ENCODE measurements at regions not wholly inside any gene's neighbourhood (a gene's known extent, or its start where the extent isn't known, plus 50 kb on each side); places are given as distances from the start of the nearest gene placed in this dataset.

- no peak overlapping the region for H3K27ac ChIP-seq (ENCODE audit: low read length)
- H3K27ac Mint-ChIP-seq, result no peak overlapping the region
- H3K4me1 Mint-ChIP-seq, result peaks cover 8 to 10% of the 10 kb centered on the region in 2 donors
- H3K9me3 Mint-ChIP-seq, result no peaks in the 10 kb centered on the region
- no peaks in the 10 kb centered on the region for H3K9me3 ChIP-seq (ENCODE audit: control insufficient read depth, insufficient read depth, low read length)
- no peak overlapping the region for H3K4me3 ChIP-seq (ENCODE audit: low read length)
- H3K36me3 ChIP-seq (ENCODE audit: control insufficient read depth, insufficient read depth, low read length), result no peaks in the 10 kb centered on the region
- ATAC-seq, result no peak
- H3K4me3 Mint-ChIP-seq, result no peak overlapping the region
- no peaks in the 10 kb centered on the region for H3K4me1 ChIP-seq (ENCODE audit: control insufficient read depth, insufficient read depth, low read length)
- peaks cover 5% of the 10 kb centered on the region for H3K27me3 ChIP-seq (ENCODE audit: control insufficient read depth, insufficient read depth, low read length)
- DNase-seq, result no peak
- intact Hi-C loops (cut with micrococcal nuclease), result no loop called here
- TF ChIP-seq CTCF (IDR thresholded peaks at IDR 0.05), result no peak
- H3K36me3 Mint-ChIP-seq, result no peaks in the 10 kb centered on the region
- peaks cover 20 to 34% of the 10 kb centered on the region in 2 donors for H3K27me3 Mint-ChIP-seq (ENCODE audit: low read depth in 2 of 2)
Measured at GRCh38 chr17:14759325-14759724, 458.4 kb downstream of the HS3ST3B1 start.

DNA sequence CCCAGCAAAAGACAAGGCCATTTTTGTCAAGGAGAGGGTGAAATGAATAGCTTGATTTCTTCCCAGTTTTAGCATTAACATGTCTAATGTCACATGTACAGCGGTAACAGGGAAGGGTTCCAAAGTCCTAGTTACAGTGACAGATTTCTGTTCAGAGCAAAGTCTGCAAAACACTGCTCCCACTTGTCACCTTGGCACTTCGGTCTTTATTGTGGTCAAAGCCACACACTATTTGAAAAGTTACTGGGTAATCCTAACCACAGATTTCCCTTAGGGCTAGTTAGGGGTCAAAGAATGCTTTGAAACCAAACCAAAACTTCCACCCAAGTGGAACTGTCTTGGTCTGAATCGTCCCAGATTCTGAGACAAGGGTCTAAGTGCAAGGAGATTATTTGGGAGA, 455.6 kb downstream of the HS3ST3B1 start:
- DNase-seq (no peak), ATAC-seq (no peak)
- no peak overlapping the region for H3K27ac ChIP-seq (ENCODE audit: low read length)
- no peak for TF ChIP-seq CTCF (IDR thresholded peaks at IDR 0.05)
- intact Hi-C loops (cut with micrococcal nuclease), result no loop called here
- H3K36me3 Mint-ChIP-seq, result no peaks in the 10 kb centered on the region
- peaks cover 8 to 10% of the 10 kb centered on the region in 2 donors for H3K4me1 Mint-ChIP-seq
- peaks cover 23 to 40% of the 10 kb centered on the region in 2 donors for H3K27me3 Mint-ChIP-seq (ENCODE audit: low read depth in 2 of 2)
- peaks cover 5% of the 10 kb centered on the region for H3K27me3 ChIP-seq (ENCODE audit: control insufficient read depth, insufficient read depth, low read length)
- H3K4me3 ChIP-seq (ENCODE audit: low read length), result no peak overlapping the region
- H3K4me1 ChIP-seq (ENCODE audit: control insufficient read depth, insufficient read depth, low read length), result no peaks in the 10 kb centered on the region
- H3K4me3 Mint-ChIP-seq, result no peak overlapping the region
- WGBS (ENCODE audit: insufficient coverage), result 13% methylated on average over 3 of the region's 3 CpGs
- H3K36me3 ChIP-seq (ENCODE audit: control insufficient read depth, insufficient read depth, low read length), result no peaks in the 10 kb centered on the region
- H3K27ac Mint-ChIP-seq, result no peak overlapping the region
- H3K9me3 Mint-ChIP-seq, result no peaks in the 10 kb centered on the region
- no peaks in the 10 kb centered on the region for H3K9me3 ChIP-seq (ENCODE audit: control insufficient read depth, insufficient read depth, low read length)

DNA sequence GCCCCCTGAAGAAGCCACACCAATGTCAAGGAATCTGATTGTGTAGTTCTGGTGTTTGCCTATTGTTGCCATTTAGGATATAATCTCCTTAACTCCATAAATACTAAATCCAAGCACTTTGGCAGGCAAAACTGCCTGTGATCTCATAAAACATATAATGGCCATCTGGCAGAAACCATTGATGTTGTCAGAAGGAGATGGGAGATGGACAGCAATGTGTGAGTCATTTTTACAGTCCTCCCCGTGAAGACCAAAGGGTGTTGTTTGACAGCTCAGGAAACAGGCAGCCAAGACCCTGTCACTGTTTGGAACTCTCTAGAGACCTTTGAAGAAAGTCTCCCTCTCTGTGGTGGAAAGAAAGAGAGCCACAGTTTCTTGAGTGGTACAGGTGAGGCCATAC, 454.1 kb downstream of the HS3ST3B1 start:
- 38% methylated on average over 1 of the region's 1 CpG for WGBS (ENCODE audit: insufficient coverage)
- no peak for DNase-seq
- no peaks in the 10 kb centered on the region for H3K9me3 ChIP-seq (ENCODE audit: control insufficient read depth, insufficient read depth, low read length)
- Mint-ChIP-seq H3K27ac (no peak overlapping the region), H3K4me3 (no peak overlapping the region), H3K4me1 (peaks cover 8 to 10% of the 10 kb centered on the region in 2 donors), H3K27me3 (ENCODE audit: low read depth in 2 of 2) (peaks cover 23 to 40% of the 10 kb centered on the region in 2 donors), H3K36me3 (no peaks in the 10 kb centered on the region), H3K9me3 (no peaks in the 10 kb centered on the region)
- intact Hi-C loops (cut with micrococcal nuclease), result no loop called here
- H3K27me3 ChIP-seq (ENCODE audit: control insufficient read depth, insufficient read depth, low read length), result peaks cover 5% of the 10 kb centered on the region
- H3K27ac ChIP-seq (ENCODE audit: low read length), result no peak overlapping the region
- no peaks in the 10 kb centered on the region for H3K4me1 ChIP-seq (ENCODE audit: control insufficient read depth, insufficient read depth, low read length)
- no peak for TF ChIP-seq CTCF (IDR thresholded peaks at IDR 0.05)
- H3K36me3 ChIP-seq (ENCODE audit: control insufficient read depth, insufficient read depth, low read length), result no peaks in the 10 kb centered on the region
- no peak for ATAC-seq
- no peak overlapping the region for H3K4me3 ChIP-seq (ENCODE audit: low read length)

DNA sequence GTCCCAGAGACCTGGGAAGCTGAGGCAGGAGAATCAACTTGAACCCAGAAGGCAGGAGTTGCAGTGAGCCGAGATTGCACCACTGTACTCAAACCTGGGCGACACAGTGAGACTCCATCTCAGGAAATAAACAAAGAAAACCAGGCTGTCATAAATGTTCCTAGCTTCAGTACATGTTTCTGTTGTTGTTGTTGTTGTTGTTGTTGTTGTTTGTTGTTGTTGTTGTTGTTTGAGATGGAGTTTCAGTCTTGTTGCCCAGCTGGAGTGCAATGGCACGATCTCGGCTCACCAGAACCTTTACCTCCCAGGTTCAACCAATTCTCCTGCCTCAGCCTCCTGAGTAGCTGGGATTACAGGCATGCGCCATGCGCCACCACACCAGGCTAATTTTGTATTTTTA, 452.5 kb downstream of the HS3ST3B1 start:
- no peak for DNase-seq
- peaks cover 8 to 10% of the 10 kb centered on the region in 2 donors for H3K4me1 Mint-ChIP-seq
- no peaks in the 10 kb centered on the region for H3K36me3 Mint-ChIP-seq
- 99% methylated on average over 4 of the region's 6 CpGs for WGBS (ENCODE audit: insufficient coverage)
- H3K9me3 ChIP-seq (ENCODE audit: control insufficient read depth, insufficient read depth, low read length), result no peaks in the 10 kb centered on the region
- no peak overlapping the region for H3K4me3 ChIP-seq (ENCODE audit: low read length)
- TF ChIP-seq CTCF (IDR thresholded peaks at IDR 0.05), result no peak
- peaks cover 5% of the 10 kb centered on the region for H3K27me3 ChIP-seq (ENCODE audit: control insufficient read depth, insufficient read depth, low read length)
- no peak for ATAC-seq
- H3K9me3 Mint-ChIP-seq, result no peaks in the 10 kb centered on the region
- H3K4me1 ChIP-seq (ENCODE audit: control insufficient read depth, insufficient read depth, low read length), result no peaks in the 10 kb centered on the region
- H3K27me3 Mint-ChIP-seq (ENCODE audit: low read depth in 2 of 2), result peaks cover 19 to 36% of the 10 kb centered on the region in 2 donors
- intact Hi-C loops (cut with micrococcal nuclease), result no loop called here
- no peaks in the 10 kb centered on the region for H3K36me3 ChIP-seq (ENCODE audit: control insufficient read depth, insufficient read depth, low read length)
- H3K27ac ChIP-seq (ENCODE audit: low read length), result no peak overlapping the region
- H3K4me3 Mint-ChIP-seq, result no peak overlapping the region
- H3K27ac Mint-ChIP-seq, result no peak overlapping the region

Measured in natural killer cell (primary cell).